Nucleus accumbens (tissue), 56 donors: ENCODE measurements at regions not wholly inside any gene's neighbourhood (a gene's known extent, or its start where the extent isn't known, plus 50 kb on each side); places are given as distances from the start of the nearest gene placed in this dataset.

Experiments used
- DNase-seq, 56 donors: peaks; one replicate each; lab custom pipeline; 2025; lab: John Stamatoyannopoulos, UW

DNA sequence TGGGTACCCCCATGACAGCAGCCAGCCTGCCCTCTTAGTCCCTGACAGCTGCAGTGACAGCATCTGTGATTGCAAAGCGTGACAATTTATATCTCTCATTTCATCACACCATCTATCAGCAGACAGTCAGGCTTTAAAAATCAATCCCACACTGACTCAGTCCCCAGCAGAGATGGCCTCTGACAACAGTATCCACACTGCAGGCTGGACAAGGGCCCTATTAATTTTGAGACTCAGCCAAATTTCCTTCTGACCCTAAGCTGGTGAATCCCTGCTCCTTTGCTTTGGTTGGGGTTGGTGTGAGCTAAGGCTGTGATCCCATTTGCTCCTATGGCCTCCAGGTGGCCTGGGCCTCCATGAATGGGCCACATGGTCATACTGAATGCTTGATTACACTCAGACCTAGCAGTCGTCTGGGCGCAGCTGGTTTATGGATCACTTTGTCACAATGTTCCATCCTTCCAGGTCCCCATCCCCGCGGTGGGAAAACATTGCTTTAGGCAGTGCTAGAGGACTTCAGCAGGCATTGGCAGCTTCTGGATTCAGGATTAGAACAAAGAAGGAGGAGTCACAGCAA, 68.2 kb upstream of the B3GAT1 start:
- no peak for DNase-seq

DNA sequence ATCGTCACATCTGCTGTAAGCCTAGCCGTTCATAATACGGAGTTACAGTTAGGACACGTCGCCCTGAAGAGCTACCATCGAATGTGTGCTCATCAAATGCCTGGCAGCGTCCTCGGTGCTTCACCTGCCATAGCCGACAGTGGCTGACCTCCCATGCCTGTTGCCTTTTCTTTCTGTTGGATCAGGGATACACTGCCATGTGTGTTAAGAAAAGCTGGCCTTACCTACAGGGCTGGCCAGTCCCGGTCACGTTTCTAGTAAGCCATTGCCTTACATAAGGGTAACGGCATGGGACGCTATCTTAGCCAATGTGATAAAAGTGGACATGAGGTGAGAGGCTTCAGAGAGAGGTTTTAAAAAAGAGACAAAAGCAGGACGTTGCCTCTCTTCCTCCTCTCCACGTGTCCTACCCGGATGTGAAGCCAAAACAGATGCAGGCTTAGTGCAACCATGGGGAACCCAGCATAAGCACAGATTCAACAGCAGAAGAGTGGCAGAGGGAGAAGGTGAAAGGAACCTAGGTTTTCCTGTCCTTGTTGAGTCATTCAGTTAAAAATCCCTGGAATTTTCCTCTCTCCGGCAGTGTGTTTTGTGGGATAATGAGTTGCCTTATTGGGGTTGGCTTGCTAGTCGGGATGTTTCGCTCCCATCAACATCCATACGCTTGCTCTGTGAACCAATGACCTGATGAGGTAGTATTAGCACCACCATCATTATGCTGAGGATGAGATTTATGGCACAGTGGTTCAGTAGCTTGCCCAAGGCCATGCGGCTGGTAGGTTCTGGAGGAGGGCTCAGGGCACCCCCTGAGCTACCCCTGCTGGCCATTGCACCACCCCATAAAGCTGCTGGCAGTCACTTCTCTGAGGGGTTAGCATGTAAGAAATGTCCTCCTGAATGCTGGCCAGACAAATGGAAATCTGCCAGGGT, 67.4 kb upstream of the B3GAT1 start:
- no peak for DNase-seq

DNA sequence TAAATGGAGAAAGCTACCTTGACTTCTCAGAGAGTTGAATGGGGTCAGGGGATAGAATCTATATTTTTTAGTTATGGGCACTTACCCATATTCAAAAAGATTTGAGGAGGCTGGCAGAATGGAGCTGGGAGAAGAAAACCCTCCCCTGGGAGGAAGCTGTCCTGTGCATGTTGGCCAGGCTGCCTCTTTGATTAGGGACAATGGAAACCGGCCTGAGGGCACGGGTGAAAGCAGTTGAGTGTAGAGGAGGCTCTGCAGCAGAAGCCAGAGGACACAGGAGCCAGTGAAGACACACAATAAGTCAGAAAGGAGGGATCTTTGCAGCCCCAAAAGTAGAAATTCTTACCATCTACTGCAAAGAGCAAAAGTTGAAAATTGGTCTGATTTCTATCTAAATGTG, 66.6 kb upstream of the B3GAT1 start:
- no peak for DNase-seq

- DNase-seq = no peak
These were observed 66.1 kb upstream of the B3GAT1 start for GRCh38 chr11:134478176-134478575.

DNA sequence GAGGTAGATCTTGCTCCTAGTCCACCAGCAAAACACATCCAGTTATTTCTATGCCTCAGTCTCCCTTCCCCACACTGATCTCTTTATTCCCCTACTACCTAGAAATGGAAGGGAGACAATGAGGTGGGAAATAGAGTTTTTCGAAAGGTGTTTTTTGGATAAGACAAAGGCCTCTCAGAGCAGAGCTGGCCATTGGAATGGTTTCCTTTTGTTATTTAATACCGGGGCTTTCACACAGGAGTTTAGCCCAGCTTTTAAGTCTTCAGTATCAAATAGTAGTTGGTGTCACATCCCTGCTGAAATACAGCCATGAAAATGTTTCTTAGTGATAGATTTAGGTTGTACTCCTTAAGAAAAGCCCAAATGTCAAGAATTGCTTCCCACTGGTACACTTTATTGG, 65.4 kb upstream of the B3GAT1 start:
- no peak for DNase-seq

DNA sequence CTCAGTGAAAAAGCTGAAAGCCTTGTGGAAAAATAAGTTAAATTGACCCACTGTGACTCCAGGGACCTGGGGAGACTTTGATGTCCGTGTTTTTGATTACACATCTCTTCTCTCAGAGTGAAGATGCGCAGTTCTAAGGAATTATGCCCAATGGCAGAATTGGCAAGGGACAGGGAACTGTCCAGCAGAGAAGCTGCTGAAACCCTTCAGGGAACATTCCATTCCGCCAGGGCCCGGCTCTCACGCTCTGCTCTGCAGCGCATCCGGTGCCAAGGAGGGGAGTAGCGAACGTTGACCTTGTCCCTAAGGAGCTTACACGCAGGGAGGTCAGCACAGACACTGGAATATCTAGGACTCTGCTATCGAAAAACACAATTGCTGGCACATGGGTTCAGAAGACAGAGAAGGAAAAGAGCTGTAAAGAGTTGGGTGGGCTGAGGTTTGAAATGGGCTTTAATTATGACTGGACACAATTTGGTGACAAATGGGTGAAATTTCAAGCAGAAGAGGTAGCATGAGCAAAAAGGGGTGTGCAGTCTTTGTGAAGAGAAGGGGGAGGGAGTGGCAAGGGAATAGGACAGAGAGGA, 64.5 kb upstream of the B3GAT1 start:
- peak in 1 of 56 donors; percentile 22 for DNase-seq

- DNase-seq = no peak
These were observed 63.9 kb upstream of the B3GAT1 start for GRCh38 chr11:134475951-134476350.

- no peak for DNase-seq
These were observed 62.9 kb upstream of the B3GAT1 start for GRCh38 chr11:134474942-134475341.

DNA sequence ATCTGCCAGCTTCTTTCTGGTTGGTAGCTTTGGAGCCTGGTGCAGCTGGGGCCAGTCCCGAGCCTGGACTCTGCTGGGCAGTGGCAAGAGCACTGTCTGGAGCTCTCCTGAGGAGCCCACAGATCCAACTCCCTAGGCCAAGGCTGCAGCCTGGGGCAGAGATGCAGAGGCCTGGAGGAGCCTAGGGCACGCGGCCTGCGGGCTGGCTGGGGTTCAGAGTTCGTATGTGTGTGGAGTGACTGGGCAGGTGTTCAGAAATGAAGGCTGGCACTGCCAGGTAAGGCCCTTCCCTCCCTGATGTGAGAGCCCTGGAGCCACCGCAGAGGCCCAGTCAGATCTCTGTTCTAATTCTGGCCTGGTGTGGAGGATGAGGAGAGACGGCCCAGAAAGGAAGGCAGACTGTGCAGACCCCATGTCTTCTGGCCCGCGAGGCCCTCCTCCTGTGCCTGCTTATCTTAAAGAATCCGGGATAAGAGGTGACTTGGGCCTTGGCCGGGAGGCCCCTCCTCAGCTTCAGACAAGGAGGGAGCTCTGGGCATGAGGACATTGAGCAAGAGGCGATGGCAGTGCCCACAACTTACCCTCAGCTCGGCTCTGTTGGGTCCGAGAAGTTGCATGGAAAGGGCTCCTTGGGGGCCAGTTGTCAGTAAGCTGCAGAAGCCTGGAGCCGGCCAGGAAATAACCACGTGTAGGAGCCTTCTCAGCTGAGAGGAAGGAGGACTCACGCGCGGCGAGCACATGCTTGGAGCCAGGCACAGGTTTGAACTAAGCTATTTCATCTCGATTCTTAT, 62.2 kb upstream of the B3GAT1 start:
- DNase-seq = no peak

- no peak for DNase-seq
These were observed 59.8 kb upstream of the B3GAT1 start for GRCh38 chr11:134471716-134472455.

GRCh38 chr11:134471087-134471715, 59.2 kb upstream of the B3GAT1 start:
- DNase-seq = peak in 27 of 56 donors; percentile 11 to 63 (median 32)

DNA sequence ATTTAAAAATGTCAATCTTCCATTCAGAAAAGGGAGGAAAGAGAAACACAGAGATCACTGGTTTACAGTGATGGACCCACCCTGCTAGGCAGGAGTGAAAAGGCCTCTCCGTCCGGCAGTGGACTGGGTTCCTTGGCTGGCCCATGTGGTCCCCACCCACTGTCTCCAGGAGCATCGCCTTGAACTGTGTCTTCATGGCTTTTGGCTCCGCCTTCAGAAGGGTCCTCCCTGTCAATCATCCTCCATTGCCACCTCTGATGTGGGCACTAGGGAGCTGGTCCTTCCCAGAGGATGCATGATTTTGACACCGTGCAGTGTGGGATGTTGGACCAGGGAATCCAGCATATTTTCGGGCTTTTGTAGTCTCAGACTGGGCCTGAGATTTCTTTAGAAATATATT, 58.2 kb upstream of the B3GAT1 start:
- DNase-seq = no peak

DNA sequence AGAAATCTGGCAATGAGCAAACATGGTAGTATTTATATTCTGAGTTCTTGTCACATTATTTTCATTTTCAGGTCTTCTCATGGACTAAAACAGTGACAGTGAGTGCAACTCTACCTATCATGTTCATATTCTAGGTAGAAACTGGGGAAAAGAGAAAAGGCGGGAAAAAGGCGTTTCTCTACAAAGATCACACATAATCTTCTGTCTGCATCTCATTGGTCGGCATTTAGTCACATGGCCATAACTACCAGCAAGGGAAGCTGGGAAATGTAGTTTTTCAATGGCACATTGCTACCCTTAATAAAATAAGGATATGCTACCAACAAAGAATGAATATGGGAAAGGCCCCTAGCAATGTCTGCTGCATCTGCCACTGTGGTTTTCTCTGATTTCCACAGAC, 57.6 kb upstream of the B3GAT1 start:
- peak in 3 of 56 donors; percentile 5 to 26 (median 10) for DNase-seq

DNA sequence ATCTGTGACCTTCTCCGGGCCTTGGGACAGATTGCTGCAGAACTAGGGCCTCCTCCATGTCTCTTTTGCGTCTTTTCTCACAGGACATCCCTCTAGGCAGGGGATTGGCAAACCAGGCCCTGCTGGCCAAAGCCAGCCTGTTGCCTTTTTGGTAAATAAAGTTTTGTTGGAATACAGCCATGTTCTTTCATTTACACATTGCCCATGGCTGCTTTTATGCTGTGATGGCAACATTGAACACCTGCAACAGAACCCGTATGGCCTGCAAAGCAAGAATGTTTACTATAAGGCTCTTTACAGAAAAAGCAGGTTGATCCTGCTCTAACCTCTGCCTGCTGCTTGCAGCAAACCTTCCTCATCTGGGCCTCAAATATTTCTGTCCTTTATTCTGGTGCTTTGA, 56.8 kb upstream of the B3GAT1 start:
- no peak for DNase-seq

- no peak for DNase-seq
These were observed 56.1 kb upstream of the B3GAT1 start for GRCh38 chr11:134468081-134468668.

DNA sequence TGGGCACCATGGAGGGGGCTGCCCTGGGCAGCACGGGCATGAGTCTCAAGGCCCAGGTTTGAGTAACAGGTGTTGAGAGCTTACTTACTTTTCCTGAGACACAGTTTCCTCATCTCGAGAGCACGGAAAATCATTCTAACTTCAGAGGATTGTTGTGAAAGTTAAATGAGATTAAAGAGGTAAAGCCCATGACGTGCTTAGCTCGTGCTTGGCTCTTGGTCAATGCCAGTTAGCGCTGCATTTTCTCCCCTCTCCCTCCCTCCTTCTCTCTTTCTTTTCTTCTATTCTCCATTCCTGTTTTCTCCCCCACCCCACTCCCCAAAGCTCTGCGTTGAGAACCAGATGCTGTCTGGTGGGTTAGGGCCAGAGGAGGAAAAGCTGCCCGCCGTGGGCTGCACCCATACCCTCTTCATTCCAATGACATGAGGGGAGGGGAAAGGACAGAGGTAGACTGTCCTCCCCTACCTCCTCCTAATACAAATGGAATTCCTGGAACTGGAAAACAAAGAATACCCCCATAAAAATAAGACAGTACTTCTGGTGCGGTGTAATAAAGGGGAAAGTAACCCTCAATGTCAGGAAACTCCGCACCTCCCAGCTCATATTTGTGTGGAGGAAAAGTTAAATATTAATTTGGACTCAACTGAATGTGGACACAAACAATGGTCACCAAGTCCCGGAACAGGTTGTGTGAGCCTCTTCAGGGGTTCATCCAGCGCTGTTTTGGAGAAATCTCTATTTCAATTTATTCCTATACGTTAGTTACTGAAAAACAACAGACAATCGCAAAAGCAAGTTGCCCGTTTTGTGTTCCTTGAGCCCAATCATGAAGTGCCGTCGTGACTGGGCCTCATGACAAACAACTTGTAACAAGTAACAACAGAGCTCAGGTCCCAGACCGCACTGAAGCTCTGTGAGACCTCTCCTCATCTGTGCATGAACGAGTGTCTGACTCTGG, 54.8 kb upstream of the B3GAT1 start:
- DNase-seq = no peak

- peak in 1 of 56 donors; percentile 16 for DNase-seq
These were observed 54.1 kb upstream of the B3GAT1 start for GRCh38 chr11:134466156-134466555.
